ENCODE measurements at regions not wholly inside any gene's neighbourhood (a gene's known extent, or its start where the extent isn't known, plus 50 kb on each side); places are given as distances from the start of the nearest gene placed in this dataset.

- Mint-ChIP-seq H3K27ac (no peak overlapping the region), H3K36me3 (ENCODE audit: low read depth) (no peaks in the 10 kb centered on the region), H3K27me3 (ENCODE audit: insufficient read depth) (peaks cover 11% of the 10 kb centered on the region), H3K4me3 (no peak overlapping the region), H3K4me1 (ENCODE audit: low read depth) (no peaks in the 10 kb centered on the region), H3K9me3 (no peaks in the 10 kb centered on the region)
- no peak for TF ChIP-seq CTCF (IDR thresholded peaks at IDR 0.05)
- DNase-seq = no peak
Measured at GRCh38 chr14:38880643-38881524, 222.2 kb downstream of the SEC23A start.

GRCh38 chr14:38877744-38878388, 225.2 kb downstream of the SEC23A start:
- no peaks in the 10 kb centered on the region for H3K9me3 Mint-ChIP-seq
- DNase-seq = no peak
- no peak for TF ChIP-seq CTCF (IDR thresholded peaks at IDR 0.05)
- no peaks in the 10 kb centered on the region for H3K4me1 Mint-ChIP-seq (ENCODE audit: low read depth)
- H3K27me3 Mint-ChIP-seq (ENCODE audit: insufficient read depth) = peaks cover 11% of the 10 kb centered on the region
- H3K36me3 Mint-ChIP-seq (ENCODE audit: low read depth) = no peaks in the 10 kb centered on the region
- H3K27ac Mint-ChIP-seq = no peak overlapping the region
- no peak overlapping the region for H3K4me3 Mint-ChIP-seq

GRCh38 chr14:38874721-38875120, 228.3 kb downstream of the SEC23A start:
- Mint-ChIP-seq H3K9me3 (no peaks in the 10 kb centered on the region), H3K36me3 (ENCODE audit: low read depth) (no peaks in the 10 kb centered on the region), H3K4me1 (ENCODE audit: low read depth) (no peaks in the 10 kb centered on the region), H3K4me3 (no peak overlapping the region), H3K27me3 (ENCODE audit: insufficient read depth) (peaks cover 9% of the 10 kb centered on the region), H3K27ac (no peak overlapping the region)
- no peak for DNase-seq
- TF ChIP-seq CTCF (IDR thresholded peaks at IDR 0.05) = no peak

- no peak overlapping the region for H3K27ac Mint-ChIP-seq
Measured at GRCh38 chr14:38873941-38874612, 229.0 kb downstream of the SEC23A start.

More at GRCh38 chr14:38873941-38874612, 229.0 kb downstream of the SEC23A start:
- Mint-ChIP-seq H3K9me3 (no peaks in the 10 kb centered on the region), H3K36me3 (ENCODE audit: low read depth) (no peaks in the 10 kb centered on the region), H3K27me3 (ENCODE audit: insufficient read depth) (peaks cover 7% of the 10 kb centered on the region), H3K4me1 (ENCODE audit: low read depth) (no peaks in the 10 kb centered on the region), H3K4me3 (no peak overlapping the region)
- TF ChIP-seq CTCF (IDR thresholded peaks at IDR 0.05) = no peak
- no peak for DNase-seq

Data from HFFc6 (cell line).